GM21528 (cell line): ENCODE measurements at regions not wholly inside any gene's neighbourhood (a gene's known extent, or its start where the extent isn't known, plus 50 kb on each side); places are given as distances from the start of the nearest gene placed in this dataset.
"Not testable (repeated sequence)": the region's sequence is repeated elsewhere in the genome, so short reads cannot be mapped to it uniquely, and the experiment has no call there.

Experiments
- ATAC-seq: cut with Tn5 transposase; IDR thresholded peaks from one replicate; pipeline ENCODE4 v1.9.1; 2021; ENCODE audit warnings: mild to moderate bottlenecking, moderate library complexity; ENCODE audit not compliant: unreplicated experiment, low FRiP score

DNA sequence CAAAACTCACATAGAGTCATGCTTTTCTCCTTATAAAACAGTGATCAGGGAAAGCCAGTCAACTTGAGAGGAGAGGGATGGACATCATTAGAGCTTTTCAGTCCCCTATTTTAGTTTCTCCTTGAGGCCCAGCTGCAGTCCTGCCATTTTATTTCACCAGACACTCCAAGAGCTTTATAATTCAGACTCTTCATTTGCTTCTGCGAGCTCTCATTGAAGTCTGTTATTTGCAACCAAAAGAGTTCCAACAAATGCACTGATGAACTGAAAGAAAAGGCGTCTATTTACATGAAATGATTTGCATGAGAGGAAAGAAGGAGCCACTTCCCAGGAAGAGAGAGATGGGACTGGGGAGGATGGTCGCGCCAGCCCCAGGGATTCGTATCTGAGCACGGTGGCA is 86.8 kb downstream of the NDUFA12 start:
- ATAC-seq = no peak

DNA sequence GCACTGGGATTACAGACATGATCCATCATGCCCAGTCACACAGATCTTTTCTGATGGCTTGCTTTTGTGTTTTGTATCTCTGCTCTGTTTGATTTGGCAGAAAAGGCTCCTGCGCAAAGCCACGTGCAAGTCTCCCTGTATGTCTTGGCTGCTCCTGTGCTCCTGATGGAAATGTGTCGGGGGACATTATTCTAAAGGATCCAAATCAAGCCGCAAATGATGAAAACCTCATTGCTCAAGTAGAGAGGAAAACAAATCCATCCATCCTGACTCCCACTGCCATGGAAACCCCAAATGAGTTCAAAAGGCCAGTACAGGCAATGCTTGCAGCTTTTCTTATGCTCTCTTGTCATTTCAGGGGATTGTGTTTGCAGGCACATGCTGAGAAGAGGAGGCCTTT is 93.8 kb downstream of the NDUFA12 start:
- no peak for ATAC-seq

DNA sequence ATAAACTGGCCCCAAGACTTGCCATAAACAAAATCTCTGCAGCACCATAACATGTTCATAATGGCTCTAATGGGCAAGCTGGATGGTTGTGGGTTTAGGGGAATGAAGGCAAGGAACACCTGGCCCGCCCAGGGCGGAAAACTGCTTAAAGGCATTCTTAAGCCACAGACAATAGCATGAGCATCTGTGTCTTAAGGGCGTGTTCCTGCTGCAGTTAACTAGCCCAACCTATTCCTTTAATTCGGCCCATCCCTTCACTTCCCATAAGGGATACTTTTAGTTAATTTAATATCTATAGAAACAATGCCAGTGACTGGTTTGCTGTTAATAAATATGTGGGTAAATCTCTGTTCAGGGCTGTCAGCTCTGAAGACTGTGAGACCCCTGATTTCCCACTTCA is 97.7 kb downstream of the NDUFA12 start:
- ATAC-seq = not testable (repeated sequence)

DNA sequence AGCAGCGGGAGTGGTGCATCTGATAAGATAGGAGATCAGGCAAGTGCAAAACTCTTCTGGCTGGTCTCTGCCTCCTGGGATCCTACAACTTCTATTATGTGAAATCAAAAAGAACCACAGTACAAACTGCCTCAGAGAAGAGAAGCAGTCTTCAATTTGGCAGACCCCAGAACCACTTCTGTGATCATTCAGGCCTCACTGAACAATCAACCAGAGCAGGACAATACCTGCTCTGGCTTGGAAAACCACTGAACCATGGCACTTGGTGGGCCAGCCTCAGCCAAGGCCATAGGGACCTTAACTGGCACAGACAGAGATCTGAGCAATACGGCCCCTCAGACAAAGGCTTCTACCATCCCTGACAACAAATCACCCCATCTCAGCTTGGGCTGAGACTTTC is 103.0 kb downstream of the NDUFA12 start:
- no peak for ATAC-seq

DNA sequence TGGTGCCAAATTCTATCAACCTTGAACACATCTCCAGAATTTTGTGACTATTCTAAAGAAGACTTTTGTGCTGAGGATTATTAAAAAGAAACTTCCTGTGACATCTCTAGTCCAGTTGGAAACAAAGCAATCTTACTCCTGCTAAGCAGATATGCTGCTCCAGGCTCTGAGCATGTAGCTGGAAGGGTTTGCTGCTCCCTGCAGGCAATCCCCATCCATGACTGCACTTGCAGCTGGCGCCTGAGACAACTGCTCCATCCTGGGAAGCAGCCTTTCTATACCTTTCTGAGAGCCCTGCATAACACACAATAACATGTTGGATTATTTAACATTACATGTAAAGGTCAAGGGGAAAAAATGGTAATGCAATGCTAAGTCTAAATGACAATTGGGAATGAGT is 105.1 kb downstream of the NDUFA12 start:
- ATAC-seq = no peak

DNA sequence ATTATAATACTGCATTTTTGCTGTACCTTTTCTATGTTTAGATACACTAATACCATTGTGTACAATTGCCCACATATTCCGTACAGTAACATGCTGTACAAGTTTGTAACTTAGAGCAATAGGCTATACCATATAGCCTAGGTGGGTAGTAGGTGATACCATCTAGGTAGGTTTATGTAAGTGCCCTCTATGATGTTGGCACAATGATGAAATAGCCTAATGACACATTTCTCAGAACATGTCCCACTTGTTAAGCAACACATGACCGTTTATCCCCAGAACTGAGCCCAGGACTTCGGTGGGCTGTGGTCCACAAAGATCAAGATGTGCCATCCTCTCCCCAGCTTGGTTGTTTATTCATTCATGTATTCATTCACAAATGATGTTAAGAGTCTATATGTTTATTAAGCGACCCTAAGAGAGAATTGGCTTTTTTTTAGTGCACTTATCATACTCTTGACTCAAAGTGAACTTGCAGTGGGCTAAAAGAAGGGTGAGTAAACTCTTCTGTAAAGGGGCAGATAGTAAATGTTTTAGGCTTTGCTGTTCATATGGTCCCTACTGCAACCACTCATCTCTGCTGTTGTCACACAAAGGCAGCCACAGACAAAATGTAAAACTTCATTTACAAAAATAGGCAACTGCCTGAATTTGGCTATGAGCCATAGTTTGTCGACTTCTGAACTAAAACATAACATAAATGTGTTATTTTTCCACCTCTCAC is 110.8 kb downstream of the NDUFA12 start:
- ATAC-seq = no peak

DNA sequence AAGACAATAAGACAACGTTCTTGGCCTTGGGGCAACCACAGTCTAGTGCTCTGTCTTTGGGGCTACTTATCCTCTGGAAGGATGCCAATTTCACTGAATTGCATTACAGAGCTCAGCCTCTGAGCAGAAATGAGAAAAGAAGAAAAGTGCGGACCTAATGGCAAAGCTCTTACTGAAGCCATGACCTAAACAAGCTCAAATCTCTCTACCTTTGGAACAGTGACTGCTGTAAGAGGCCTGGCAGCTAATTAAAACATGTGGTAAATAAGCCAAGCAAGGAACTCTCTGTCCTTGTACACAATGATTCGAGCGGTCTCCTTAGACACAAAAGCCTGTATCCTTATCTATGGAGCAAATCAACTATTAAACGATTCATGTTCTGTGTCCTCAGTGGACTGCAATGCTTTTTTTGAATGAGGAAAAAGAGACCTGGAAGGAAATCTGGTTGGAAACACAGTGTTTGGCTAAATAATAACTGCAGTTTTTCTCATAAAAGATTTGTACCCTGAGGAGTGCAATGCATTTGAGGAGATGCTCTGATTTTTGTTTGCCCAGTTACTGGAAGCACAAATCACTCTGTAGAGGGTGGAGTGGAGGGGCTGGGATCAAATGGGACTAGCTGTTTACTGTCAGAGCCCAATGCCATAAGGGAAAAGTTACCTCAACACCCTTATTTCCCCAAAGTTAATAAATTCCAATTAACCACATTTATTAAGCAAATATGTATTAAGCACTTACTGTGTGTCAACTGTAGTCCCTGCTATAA is 113.9 kb downstream of the NDUFA12 start:
- no peak for ATAC-seq

- ATAC-seq = no peak
Measured at GRCh38 chr12:94879542-94879941, 124.0 kb downstream of the NDUFA12 start.

- ATAC-seq = peak; percentile 46
Measured at GRCh38 chr12:94875525-94875924, 128.0 kb downstream of the NDUFA12 start.

DNA sequence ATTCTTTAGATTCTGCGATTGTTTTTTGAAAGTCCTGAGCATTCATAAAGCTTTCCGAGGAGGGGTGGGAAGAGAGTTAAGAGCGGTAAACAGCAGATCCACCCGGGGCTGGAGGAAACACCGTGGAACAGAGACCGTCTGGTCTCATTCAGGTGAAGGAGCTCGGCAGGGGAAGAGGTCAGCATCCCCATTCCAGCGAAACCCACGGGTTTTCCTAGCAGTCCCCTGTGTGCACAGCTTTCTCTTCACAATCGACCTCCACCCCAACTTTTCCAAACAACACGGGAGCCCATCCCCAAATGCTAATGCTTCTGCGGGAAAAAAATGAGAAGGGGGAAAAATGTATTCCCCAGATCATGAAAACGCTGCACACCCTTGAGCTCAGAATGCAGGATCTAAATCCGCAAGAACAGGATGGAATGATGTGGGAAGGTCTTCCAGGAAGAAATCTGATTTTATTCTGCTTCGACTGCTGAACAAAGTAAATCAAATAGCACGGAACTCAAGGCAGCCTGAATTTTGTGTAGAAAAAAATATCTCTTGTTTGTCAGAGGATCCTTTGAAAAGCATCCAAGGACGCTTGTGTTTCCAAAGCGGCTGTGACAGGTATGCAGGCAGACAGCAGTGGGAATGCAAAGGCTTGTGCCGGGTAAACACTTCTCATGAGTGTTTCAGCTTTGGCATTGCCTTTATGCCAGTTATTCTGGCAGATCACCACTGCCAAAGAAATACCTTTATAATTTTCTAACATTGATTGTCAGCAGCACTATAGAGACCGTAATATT is 128.8 kb downstream of the NDUFA12 start:
- no peak for ATAC-seq

DNA sequence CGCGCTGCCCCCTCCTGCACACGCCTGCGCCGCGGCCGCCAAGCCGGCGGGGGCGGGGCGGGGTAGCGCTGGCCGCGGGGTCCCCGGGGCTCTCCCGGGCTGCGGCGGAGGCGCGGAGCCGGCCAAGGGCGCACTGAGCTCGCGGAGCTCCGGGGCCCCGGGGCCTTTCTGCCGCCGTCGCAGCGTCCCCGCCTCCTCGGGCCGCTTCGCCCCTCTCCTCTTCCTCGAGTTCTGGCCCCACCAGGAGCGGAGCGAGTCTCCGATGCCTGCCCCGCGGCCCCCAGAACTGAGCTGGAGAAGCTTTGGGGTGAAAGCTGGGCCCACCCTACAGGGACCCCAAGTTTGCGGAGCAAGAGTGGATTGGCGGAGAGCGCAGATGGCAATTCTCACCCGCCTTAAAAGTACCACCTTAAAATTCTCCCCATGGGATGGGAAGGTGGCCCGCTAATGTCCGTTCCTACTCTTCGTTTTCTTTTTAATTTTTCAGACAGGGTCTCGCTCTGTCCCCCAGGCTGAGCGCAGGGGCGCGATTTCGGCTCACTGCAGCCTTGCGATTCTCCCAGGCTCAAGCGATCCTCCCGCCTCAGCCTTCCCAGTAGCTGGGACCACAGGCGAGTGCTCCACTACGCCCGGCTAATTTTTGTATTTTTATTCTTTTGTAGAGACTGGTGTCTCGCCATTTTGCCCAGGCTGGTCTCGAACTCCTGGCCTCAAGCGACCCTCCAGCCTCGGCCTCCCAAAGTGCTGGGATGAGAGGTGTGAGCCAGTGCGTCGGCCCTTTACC is 129.6 kb downstream of the NDUFA12 start:
- peak; percentile 24 for ATAC-seq

DNA sequence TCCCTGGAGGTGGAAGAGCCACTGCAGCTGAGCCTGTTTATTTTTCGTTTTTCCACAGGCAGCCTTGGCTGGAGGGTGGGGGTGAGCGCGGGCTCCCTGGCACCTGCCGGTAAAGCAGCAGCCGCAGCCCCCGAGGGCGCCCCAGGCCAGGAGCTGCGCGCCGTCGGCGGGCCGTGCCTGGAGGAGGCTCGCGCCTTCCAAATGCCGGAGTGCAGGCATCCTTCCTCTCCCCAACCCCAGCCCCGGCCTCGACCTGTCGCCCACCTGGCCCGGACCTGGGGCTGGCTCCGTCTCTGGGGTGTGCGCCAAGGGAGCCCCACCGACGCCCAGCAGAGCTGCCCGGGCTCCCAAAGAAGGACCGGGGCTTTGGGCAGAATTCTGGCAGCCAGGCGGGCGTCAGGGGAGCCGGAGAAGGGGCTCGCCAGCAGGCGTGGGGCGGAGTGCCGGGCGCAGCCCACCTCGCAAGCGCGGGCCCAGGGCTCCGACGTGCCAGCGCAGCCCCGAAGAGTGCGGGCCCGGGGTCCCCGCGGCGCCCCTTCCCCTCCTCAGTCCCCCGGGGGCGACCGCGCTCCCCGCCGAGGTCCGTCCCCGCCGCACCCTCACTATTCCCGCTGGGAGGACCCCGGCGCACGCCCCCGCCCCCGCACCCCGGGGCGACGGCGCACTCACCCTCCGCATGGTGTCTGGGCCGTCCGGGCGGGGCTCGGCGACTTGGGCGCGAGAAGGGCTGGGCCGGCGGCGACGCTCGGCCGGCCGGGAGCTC is 130.3 kb downstream of the NDUFA12 start:
- ATAC-seq = peak; percentile 79

DNA sequence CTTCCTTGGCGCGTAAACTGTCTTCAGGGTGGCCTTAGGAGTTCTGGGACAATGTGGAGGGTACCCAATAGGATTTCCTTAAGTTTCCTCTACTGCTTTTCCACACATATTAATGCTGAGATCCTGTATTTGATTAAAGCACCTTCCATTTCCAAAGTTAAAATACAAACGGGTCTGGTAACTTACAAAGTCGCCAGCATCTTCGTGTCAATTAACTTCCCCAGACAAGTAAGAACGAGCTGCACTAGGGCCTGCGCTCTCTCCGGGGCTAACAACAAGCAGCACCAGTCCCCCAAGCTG is 130.9 kb downstream of the NDUFA12 start:
- ATAC-seq = no peak

GRCh38 chr12:94872007-94872653 is 131.4 kb downstream of the NDUFA12 start:
- ATAC-seq = no peak

DNA sequence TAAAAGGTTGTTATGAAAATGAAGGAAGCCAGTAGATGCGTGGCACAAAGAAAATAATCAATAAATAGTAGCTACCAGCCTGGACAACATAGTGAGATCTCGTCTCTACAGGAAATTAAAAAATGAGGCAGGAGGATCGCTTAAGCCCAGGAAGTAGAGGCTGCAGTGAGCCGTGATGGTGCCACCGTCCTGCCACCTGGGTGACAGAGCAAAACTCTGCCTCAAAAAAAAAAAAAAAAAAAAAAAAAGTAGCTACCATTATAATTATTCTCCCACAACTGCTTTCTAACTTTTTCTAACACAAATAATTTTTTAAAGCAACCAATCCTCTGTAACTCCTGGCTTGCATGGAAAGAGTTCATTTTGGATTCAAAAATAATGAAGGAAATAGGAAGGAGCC is 133.0 kb downstream of the NDUFA12 start:
- no peak for ATAC-seq

- no peak for ATAC-seq
Measured at GRCh38 chr12:94868161-94868560, 135.3 kb downstream of the NDUFA12 start.

GRCh38 chr12:94867066-94867855 is 136.2 kb downstream of the NDUFA12 start:
- ATAC-seq = no peak

DNA sequence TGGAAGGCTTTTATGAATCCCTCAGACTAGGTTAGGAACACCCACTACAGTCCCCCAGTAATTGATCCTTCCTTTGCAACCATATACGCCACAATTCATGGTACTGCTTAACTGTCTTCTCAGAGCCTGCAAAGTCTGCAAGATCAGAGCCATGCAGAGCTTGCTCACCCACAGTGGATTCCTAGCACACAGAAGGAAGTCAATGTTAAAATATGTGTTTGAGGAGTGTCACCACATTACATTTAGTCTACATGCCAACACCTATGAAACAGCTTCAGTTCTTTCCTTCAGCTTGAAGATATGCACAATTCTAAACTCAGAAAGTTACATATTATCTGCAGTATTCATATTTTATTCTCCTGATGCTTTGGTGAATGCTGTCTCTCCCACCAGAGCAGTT is 138.5 kb downstream of the NDUFA12 start:
- no peak for ATAC-seq
